HG03280 (cell line): ENCODE measurements at regions not wholly inside any gene's neighbourhood (a gene's known extent, or its start where the extent isn't known, plus 50 kb on each side); places are given as distances from the start of the nearest gene placed in this dataset.
A peak's percentile ranks its signal among the peaks of the same experiment; 100 is the strongest.
"Not testable (repeated sequence)": the region's sequence is repeated elsewhere in the genome, so short reads cannot be mapped to it uniquely, and the experiment has no call there.

Experiments
- ATAC-seq: cut with Tn5 transposase; IDR thresholded peaks from one replicate; pipeline ENCODE4 v1.9.1; 2021; ENCODE audit warnings: mild to moderate bottlenecking, moderate library complexity; ENCODE audit not compliant: unreplicated experiment

- no peak for ATAC-seq
Observed at GRCh38 chr3:28575746-28576613, 227.4 kb upstream of the AZI2 start.

GRCh38 chr3:28576614-28577200, 228.1 kb upstream of the AZI2 start:
- ATAC-seq = no peak

GRCh38 chr3:28577941-28578500, 229.4 kb upstream of the AZI2 start:
- no peak for ATAC-seq

- ATAC-seq = no peak
Observed at GRCh38 chr3:28586325-28586724, 237.7 kb upstream of the AZI2 start.

GRCh38 chr3:28587723-28588122, 239.1 kb upstream of the AZI2 start:
- ATAC-seq = no peak

GRCh38 chr3:28590216-28590615, 241.6 kb upstream of the AZI2 start:
- peak; percentile 41 for ATAC-seq

- no peak for ATAC-seq
Observed at GRCh38 chr3:28590860-28591259, 242.2 kb upstream of the AZI2 start.

GRCh38 chr3:28595372-28595771, 246.7 kb upstream of the AZI2 start:
- no peak for ATAC-seq

GRCh38 chr3:28597452-28597851, 248.8 kb upstream of the AZI2 start:
- no peak for ATAC-seq

GRCh38 chr3:28598165-28598564, 249.5 kb upstream of the AZI2 start:
- ATAC-seq = no peak

- ATAC-seq = no peak
Observed at GRCh38 chr3:28601291-28601690, 252.7 kb upstream of the AZI2 start.

GRCh38 chr3:28606283-28606682, 257.7 kb upstream of the AZI2 start:
- ATAC-seq = no peak

- no peak for ATAC-seq
Observed at GRCh38 chr3:28612232-28612631, 263.6 kb upstream of the AZI2 start.

- no peak for ATAC-seq
Observed at GRCh38 chr3:28613511-28614106, 265.0 kb upstream of the AZI2 start.

- no peak for ATAC-seq
Observed at GRCh38 chr3:28615071-28615470, 266.4 kb upstream of the AZI2 start.

- ATAC-seq = no peak
Observed at GRCh38 chr3:28615971-28616370, 267.3 kb upstream of the AZI2 start.

GRCh38 chr3:28617821-28618220, 269.2 kb upstream of the AZI2 start:
- ATAC-seq = no peak

GRCh38 chr3:28623106-28623505, 274.5 kb upstream of the AZI2 start:
- no peak for ATAC-seq

- ATAC-seq = no peak
Observed at GRCh38 chr3:28624084-28624483, 275.5 kb upstream of the AZI2 start.

GRCh38 chr3:28627843-28628242, 279.2 kb upstream of the AZI2 start:
- ATAC-seq = not testable (repeated sequence)

GRCh38 chr3:28634019-28634418, 285.4 kb upstream of the AZI2 start:
- no peak for ATAC-seq

GRCh38 chr3:28637742-28638141, 289.1 kb upstream of the AZI2 start:
- no peak for ATAC-seq
